ENCODE measurements at regions not wholly inside any gene's neighbourhood (a gene's known extent, or its start where the extent isn't known, plus 50 kb on each side); places are given as distances from the start of the nearest gene placed in this dataset.
A peak's percentile ranks its signal among the peaks of the same experiment; 100 is the strongest.
"Not testable (repeated sequence)": the region's sequence is repeated elsewhere in the genome, so short reads cannot be mapped to it uniquely, and the experiment has no call there.

DNA sequence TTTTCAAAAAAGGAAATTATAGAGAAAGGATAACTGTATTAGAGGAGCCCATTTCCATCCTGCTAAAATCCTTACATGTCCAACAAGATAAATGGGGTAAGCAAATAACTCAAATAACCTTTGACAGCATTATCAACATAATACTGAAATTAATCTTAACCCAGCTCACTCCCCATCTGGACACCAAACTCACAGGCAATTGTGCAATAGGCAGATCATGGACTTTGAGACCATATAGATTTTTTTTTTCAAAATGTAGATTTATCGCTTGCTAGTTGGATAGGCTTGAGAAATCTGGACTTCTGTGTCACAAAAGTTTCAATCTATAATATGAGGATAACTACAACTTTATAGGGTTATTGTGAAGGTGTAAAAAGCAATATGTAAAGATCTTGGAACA lies 134.4 kb upstream of the ASCC3 start:
- no peak for DNase-seq

DNA sequence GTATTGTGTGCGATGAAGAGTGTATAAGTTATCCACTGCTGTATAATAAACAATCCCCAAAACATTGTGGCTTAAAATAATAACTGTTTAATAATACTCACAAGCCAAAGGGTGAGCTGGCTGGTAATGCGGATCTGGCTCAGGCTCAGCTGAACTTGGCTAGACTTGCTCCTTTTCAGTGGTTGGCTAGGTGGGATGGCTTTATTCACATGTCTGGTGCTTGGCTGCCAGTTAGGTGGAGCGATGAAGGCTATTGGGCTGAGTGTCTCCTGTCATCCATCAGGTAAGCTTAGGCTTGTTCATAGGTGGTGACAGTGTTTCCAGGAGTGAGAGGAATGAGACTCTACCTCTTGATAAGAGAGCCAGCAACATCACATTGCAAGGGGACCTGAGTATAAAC lies 135.0 kb upstream of the ASCC3 start:
- DNase-seq, result no peak

DNA sequence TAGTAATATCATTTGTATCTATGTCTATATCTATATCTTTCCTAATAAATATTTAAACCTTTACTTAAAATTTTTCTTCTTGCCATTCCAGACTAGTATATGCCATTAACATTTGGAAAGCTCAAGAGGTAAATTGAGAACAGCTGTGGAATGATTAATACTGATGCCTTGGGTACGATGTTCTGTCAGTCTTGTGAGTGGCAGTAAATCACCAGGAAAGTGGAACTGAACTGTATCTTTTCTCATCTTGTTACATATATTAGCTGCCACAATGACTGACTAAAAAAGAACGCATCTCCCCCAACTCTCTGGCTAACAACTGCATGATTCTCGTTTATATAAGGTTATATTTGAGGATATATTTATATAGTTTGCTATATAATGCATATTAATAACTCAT lies 137.0 kb upstream of the ASCC3 start:
- DNase-seq, result no peak

DNA sequence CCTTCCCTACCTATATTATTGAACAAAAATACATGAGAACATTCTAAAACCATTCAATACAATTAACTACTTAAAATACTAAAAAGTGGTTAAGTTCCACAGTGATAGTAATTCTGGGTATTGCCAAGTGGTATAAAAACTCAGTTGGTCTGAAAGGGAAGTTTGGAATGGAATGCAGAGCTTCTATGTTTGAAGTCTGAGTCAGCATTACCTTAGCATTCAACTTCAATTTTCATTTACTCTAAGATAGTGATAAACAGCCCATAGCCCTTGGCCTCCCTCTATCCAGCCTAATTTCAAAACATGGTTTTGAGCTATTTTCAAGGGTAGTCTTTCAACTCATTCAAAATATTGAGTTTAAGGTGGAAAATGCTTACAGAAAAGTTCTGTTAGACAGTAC lies 140.4 kb upstream of the ASCC3 start:
- no peak for DNase-seq

DNA sequence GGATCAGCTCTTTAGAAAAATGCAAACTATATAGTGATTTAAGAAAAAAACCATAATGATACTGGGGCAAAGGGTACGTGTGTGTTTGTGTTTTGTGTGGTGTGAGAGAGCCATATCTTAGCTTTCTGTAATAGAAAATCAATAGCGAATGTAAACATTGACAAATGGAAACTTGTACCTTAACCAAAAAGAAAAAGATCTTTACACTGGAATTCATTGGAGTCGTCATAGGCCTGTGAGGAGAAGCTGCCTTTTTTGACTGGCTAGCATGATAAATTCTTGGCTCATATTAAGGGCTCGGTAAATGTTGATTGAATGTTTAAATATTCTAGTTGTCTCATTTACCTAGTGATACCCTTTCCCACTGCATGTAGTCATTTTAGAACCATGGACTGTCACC lies 161.8 kb upstream of the ASCC3 start:
- no peak for DNase-seq

DNA sequence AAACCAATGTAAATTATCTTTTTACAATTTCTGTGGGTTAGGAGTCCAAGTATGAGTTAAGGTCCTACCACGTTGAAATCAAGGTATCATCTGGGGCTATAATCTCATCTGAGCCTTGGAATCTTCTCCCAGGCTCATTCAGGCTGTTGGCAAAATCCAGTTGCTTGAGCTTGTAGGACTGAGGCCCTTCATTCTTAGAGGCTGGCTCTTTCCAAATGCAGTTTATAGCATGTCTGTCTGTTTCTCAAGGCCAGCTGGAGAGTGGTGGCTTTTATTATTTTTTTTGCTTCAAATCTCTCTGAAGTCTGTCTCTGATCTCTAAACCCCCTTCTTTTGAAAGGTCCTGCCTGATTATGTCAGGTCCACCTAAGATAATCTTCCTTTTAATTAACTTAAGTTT lies 177.2 kb upstream of the ASCC3 start:
- no peak for DNase-seq

DNA sequence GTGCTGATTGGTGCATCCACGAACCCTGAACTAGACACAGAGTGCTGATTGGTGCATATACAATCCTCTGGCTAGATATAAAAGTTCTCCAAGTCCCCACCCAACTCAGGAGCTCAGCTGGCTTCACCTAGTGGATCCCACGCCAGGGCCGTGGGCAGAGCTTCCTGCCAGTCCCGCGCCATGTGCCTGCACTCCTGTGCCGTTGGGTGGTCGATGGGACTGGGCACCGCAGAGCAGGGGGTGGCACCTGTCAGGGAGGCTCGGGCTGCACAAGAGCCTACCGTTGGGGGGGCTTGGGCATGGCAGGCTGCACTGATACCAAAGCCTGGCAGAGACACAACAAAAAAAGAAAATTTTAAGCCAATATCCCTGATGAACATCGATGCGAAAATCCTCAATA lies 185.4 kb upstream of the ASCC3 start:
- DNase-seq, result no peak

DNA sequence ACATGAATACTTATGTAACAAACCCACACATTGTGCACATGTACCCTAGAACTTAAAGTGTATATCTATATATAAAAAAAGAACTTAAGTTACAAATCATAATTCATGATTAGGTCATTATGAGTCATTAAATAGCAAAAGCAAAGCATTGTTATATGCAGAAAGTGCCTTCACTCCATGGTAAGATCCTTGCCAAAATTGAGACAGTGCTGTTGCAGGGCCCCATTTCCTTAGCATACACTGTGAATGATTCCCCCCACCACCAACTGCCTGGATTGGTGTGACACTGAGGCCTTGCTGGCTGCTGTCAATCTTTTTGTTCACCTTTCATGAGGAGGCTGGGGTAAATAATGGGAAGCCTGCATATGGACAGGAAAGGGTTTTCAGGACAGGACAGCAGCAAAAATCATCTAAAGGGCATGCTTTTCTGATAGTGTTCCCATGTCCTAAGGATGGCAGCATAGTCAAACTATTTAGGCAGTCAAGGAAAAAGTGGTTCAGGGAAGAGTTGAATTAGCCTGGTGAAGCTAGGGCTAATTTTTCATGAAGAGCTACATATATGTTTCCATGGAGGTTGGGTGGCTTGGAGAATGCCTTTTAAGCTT lies 188.2 kb upstream of the ASCC3 start:
- DNase-seq, result no peak

DNA sequence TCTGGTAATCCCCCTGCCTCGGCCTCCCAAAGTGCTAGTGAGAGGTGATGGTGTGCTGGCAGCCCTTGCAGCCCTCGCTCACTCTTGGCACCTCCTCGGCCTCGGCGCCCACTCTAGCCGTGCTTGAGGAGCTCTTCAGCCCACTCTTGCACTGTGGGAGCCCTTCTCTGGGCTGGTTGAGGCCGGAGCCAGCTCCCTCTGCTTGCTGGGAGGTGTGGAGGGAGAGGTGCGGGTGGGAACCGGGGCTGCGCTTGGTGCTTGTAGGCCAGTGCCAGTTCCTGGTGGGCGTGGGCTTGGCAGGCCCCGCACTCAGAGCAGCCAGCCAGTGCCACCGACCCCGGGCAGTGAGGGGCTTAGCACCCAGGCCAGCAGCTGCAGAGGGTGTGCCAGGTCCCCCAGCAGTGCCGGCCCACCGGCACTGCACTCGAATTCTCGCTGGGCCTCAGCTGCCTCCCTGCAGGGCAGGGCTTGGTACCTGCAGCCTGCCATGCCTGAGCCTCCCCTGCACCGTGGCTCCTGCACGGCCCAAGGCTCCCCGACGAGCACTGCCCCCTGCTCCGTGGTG lies 189.0 kb upstream of the ASCC3 start:
- no peak for DNase-seq

DNA sequence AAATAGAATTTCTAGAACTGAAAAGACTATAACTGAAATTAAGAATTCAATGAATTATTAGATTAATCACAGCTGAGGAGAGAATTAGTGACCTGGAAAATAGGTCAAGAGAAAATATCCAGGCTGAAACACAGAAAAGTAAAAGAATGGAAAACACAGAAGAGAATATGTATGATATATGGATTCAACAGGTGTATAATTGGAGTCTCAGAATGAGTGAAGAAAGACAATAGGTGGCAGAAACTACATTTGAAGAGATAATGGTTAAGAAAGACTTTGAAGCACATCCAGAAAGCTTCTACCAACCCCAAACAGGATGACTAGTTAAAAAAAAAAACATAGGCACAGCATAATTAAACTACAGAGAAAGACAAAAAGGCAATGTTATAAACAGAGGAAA lies 196.2 kb upstream of the ASCC3 start:
- DNase-seq, result no peak

DNA sequence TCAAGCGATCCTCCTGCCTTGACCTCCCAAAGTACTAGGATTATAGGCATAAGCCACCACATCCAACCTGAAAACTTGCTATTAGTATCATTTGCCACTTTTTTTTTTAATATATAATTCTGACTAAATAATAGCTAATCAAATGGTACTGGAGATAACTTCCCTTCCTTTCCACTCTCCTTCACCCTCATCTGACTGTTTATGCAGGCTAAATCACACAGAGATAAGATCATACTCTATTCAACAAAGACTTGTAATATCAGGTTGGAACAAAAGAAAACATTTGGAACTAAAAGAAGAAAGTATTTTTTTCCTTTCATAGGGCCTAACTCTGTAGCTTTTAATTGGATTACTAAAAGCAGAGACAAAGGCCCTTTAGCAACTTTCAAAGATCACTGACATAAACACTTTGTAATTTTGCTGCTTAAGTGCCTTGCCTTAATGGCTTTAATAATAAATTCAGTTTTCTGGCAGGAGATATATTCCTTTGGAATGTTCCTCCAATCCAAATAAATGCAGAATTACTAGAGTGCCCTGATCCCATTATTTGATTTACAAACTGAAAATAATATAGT lies 198.7 kb upstream of the ASCC3 start:
- DNase-seq, result no peak

DNA sequence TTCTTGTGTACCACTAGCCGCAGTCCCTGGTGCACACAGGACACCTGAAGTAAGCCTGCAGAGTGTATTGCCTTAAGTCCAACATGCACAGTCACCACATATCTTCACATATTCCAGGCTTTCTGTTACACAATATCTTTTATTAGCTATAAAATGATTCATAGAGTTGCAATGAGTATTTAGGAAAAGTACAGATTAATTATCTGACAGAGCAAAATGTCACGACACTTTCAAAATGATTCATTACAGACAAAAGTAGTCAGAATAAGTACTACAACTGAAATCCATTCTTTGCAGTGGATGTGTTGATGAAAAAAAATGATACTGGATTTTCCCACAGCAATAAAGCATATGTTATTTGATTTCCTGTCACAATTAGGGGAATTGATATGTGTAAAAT lies 199.5 kb upstream of the ASCC3 start:
- DNase-seq, result no peak

DNA sequence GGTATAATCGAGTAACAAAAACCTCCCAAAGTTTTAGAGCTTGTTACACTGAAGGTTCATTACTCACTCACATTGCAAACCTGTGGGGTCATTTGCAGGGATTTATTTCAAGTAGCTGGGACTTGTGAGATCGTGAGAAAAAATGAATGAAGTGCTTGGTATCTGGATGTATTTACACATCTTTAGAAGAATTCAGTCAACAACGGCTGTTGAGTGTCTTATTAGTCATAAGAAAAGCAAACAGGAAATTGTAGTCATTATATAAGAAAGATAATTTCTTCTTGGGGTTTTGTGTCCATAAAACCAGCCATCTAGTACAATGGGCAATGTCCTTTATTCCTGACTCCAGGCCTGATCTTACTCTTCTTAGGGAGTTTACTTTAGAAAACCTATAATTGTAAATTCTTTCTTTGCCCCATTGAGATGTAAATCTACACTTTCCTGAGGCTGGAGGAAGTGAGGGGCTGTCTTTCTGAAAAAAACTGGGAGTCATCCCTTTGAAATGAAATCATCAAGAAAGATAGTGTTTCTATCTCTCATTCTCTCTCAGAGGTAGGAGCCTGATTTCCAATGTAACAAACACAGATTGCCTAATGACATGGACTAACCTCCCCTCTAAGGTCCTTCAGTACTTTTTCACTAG lies 202.5 kb upstream of the ASCC3 start:
- no peak for DNase-seq

DNA sequence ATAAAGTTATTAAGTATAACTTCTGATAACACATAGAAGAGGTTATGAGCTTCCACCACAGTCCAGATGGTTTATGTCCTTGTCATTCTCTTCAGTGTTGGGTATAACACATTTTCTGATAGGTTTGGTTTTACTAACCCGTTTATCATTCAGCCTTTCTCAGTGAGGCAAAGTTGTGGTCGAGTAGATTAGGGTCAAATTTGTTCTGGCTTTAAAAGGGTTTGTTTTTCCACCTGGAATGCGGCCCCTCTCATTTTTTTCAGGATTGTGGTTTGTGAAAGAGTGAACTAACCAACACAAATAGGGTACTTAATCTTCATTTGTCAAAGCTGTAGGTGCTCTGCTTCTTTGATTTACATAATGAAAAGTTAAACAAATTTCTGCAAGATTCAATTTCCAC lies 204.2 kb upstream of the ASCC3 start:
- DNase-seq, result no peak

DNA sequence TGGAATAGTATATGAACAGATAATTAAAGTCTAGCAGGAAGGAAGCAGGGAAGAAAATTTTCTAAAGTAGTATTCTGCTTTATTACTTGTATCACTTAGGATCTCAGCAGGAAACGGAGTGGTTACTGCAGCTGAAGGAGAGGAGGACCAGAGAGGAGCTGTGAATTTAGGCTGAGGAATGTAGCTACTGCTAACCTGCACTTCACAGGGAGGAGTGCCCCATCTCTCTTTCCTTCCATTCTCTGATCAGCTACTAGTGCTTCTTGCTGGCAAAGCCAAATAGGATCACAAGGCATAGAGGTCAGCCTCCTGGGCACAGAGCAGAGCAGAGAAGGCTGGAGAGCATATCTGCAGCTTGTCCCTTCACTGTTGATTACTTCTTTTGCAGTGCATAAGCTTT lies 205.3 kb upstream of the ASCC3 start:
- DNase-seq, result no peak

DNA sequence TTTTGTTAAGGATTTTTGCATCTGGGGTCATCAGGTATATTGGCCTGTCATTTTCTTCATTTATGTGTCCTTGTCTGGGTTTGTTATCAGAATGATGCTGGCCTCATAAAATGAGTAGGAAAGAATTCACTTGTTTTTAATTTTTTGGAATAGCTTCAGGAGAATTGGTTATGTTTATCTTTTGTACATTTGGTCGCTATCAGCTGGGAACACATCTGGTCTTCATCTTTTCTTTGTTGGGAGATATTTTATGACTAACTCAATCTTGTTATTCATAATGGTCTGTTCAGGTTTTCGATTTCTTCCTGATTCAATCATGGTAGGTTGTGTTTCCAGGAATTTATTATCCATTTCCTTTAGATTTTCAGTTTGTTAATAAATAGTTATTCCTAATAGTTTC lies 207.5 kb upstream of the ASCC3 start:
- no peak for DNase-seq

DNA sequence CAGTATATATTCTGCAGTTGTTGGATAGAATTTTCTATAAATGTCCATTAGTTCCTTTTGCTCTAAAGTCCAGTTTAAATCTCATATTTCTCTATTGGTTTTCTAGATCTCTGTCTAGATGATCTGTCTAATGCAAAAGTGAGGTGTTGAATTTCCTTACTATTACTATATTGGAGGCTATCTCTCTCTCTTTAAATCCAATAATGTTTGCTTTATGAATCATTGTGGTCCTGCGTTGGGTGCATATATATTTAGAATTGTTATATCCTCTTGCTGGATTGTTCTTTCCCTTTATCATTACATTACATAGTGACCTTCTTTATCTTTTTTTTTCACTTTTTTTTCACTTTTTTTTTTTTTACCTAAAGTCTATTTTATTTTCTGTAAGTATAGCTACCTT lies 208.5 kb upstream of the ASCC3 start:
- DNase-seq, result no peak

DNA sequence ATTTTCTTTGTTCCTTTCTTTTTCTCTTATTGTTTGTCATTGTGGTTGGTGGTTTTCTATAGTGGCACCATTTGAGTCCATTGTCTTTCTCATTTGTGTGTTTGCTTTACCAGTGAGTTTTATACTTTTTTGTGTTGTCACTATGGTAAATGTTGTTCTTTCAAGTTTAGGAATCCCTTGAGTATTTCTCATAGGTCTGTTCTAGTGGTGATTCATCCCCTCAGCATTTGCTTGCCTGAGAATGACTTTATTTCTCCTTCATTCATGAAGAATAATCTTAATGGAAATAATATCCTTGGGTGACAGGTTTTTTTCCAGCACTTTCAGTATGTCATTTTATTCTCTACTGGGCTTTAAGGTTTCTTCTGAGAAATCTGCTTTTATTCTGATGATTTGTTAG lies 209.2 kb upstream of the ASCC3 start:
- DNase-seq, result no peak

DNA sequence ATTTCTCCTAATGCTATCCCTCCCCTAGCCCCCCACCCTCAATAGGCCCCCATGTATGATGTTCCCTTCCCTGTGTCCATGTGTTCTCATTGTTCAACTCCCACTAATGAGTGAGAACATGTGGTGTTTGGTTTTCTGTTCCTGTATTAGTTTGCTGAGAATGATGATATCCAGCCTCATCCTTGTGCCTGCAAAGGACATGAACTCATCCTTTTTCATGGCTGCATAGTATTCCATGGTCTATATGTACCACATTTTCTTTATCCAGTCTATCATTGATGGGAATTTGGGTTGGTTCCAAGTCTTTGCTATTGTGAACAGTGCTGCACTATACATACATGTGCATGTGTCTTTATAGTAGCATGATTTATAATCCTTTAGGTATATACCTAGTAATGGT lies 217.5 kb upstream of the ASCC3 start:
- DNase-seq, result not testable (repeated sequence)

DNA sequence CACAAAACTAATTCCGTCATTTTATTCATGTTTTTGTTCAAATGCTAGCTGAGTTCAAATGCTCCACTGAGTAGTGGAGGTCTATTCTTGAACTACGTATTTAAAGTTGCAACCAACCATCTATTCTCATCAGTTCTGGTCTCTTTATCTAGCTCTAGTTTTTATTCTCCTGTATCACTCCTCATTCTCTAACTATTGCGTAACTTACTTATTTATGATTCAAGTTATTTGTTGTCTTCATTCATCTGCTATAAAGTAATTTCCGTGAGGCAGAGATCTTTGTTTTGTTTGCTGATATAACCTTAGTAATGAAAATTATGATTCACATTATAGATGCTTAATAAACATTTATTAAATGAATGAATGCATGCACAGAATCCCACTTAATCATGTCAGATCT lies 221.6 kb upstream of the ASCC3 start:
- DNase-seq, result no peak

DNA sequence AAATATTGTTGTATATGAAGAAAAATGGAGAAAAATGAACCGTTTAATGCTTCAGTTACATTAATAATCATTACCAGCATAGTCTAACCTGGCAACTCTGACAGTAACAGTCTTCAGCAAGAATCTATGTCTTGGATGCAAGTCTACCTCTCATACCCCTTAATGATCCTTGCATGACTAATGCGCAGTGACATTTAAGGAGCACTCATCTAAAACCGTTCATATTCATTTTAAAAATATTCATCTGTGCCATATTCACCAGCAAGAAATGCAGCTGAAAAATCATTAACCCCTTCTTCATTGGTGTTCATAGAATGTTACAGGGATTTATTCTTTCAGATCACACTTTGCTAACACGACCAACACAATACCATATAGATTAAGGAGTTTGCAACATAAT lies 227.2 kb upstream of the ASCC3 start:
- DNase-seq, result no peak

DNA sequence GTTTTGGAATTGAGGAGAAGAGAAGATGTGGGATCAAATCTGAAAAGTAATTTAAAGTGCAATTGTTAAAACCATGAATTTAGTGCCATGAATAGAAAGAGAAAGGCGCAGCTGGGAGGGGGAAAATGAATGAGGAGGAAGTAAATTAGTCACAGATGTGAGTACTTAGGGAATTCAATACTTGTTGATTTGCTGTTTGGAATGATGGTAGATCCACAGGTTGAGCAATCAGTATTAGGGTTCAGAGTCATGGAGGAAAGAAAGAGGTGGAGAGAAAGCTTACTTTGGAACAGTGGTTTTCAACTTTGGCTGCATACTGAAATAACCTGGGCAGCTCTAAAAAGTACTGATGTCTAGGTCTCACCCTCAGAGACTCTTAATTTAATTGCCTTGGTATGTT lies 229.7 kb upstream of the ASCC3 start:
- DNase-seq, result no peak

DNA sequence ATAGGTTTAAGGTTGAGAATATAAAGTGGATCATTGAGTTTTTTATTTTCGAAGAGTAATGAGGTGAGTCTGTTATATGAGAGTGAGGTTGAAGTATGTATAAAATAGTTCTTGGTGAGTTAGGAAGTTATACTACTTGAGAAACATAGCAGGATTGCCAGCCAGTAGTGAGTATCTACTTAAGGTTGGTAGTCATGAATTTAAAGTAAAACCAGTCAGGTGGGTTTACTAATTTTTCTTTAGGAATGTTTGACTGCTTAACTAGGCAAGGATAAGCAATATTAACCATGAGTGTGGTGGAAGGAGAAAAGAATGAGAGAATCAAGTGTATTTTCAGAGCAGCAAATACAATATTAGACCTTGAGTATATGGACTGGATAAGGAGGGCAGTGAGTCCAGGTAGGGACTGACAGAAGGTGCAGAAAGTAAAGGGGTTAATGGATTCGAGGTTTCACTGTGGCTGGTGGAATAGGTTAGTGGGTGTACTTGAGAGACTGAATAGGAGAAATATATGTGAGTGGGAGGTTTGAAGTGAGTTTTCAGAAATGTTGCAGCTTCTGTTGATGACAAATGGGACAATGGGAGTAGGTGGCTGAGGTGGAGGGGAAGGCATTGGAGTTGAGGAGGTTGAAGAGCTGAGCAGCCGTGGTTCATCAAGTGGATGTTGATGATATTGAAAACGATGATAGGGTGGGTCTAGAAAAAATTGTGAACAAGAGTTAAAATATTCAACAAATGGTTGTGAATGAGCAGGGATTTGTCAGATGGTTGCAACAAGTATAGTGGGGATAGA lies 232.5 kb upstream of the ASCC3 start:
- DNase-seq, result no peak

DNA sequence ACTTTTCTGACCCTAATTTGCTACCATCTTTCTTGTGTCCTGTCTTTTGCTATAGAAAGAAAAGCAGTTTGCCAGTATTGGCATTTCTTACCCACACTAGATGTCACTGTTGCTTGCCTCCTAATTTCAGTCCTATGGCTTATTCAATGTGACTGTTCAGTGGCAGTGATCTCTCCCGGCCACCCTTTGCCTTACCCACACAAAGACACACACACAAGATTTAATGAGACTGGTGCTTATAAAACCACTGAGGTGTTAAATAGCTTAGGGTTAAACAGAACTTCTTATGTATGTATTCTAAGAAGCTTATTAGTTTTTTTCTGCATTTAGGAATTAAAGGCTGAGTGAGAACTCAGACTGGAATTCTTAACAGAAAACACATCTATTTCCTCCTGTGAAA lies 233.6 kb upstream of the ASCC3 start:
- peak; percentile 40 for DNase-seq
